ENCODE measurements at regions not wholly inside any gene's neighbourhood (a gene's known extent, or its start where the extent isn't known, plus 50 kb on each side); places are given as distances from the start of the nearest gene placed in this dataset.

- no peaks in the 10 kb centered on the region for H3K4me1 ChIP-seq
- H3K27ac ChIP-seq, result no peak overlapping the region
- no peak overlapping the region for H3K4me2 ChIP-seq
- no peak overlapping the region for H3K4me3 ChIP-seq
- 21% methylated on average over 1 of the region's 1 CpG for WGBS (ENCODE audit: missing lambda C conversion rate)
- TF ChIP-seq RAD21 (conservative IDR thresholded peaks at IDR 0.05 in 1 of 2, IDR thresholded peaks at IDR 0.05 in 1 of 2) (no peak), CHD4 (IDR thresholded peaks at IDR 0.05; ENCODE audit: borderline replicate concordance) (no peak)
- FAIRE-seq, result no peak
- no peak for DNase-seq (ENCODE audit: low read depth in 1 of 2, low spot score in 1 of 2)
- ChIA-PET POLR2A (no interaction called here), CTCF (no interaction called here)
- no peaks in the 10 kb centered on the region; the same call in 2 of the 3 replicates for H3K9me3 ChIP-seq
- no peak for ATAC-seq
Measured at GRCh38 chr11:26194881-26195280, 137.0 kb upstream of the ANO3 start.

- Histone ChIP-seq H3K9me3 (no peaks in the 10 kb centered on the region; the same call in 2 of the 3 replicates), H3K27ac (no peak overlapping the region), H3K4me2 (no peak overlapping the region), H3K4me1 (peaks cover 6% of the 10 kb centered on the region; the same call in 1 of the 3 replicates), H3K4me3 (no peak overlapping the region)
- CTCF ChIA-PET, result no interaction called here
- ATAC-seq, result no peak
- no peak for FAIRE-seq
- no peak for TF ChIP-seq FOSB (CRISPR knock-in tag; IDR thresholded peaks at IDR 0.05)
- no peak for TF ChIP-seq NPAS2 (CRISPR knock-in tag; IDR thresholded peaks at IDR 0.05; ENCODE audit: borderline replicate concordance)
- TF ChIP-seq RCOR1 (IDR thresholded peaks at IDR 0.05; ENCODE audit: low read depth, low read length), result no peak
- TF ChIP-seq MAFK (IDR thresholded peaks at IDR 0.05; ENCODE audit: partially characterized antibody), result no peak
- TF ChIP-seq SREBF2 (IDR thresholded peaks at IDR 0.05), result no peak
- no peak for TF ChIP-seq ESRRA (IDR thresholded peaks at IDR 0.05; ENCODE audit: borderline replicate concordance, low read length)
- no peak for TF ChIP-seq RAD21 (conservative IDR thresholded peaks at IDR 0.05 in 1 of 2, IDR thresholded peaks at IDR 0.05 in 1 of 2)
- 73% methylated on average over 4 of the region's 4 CpGs for WGBS (ENCODE audit: missing lambda C conversion rate)
- DNase-seq (ENCODE audit: low read depth in 1 of 2, low spot score in 1 of 2), result no peak
- POLR2A ChIA-PET, result no interaction called here
Measured at GRCh38 chr11:26198532-26199096, 133.3 kb upstream of the ANO3 start.

- WGBS (ENCODE audit: missing lambda C conversion rate), result 48% methylated on average over 4 of the region's 4 CpGs
- no peak for ATAC-seq
- POLR2A ChIA-PET, result no interaction called here
Measured at GRCh38 chr11:26199331-26200095, 132.4 kb upstream of the ANO3 start.

More at GRCh38 chr11:26199331-26200095, 132.4 kb upstream of the ANO3 start:
- Histone ChIP-seq H3K4me3 (no peak overlapping the region), H3K4me2 (no peak overlapping the region), H3K27ac (no peak overlapping the region), H3K4me1 (peaks cover 6% of the 10 kb centered on the region; the same call in 1 of the 3 replicates), H3K9me3 (no peaks in the 10 kb centered on the region; the same call in 2 of the 3 replicates)
- DNase-seq (ENCODE audit: low read depth in 1 of 2, low spot score in 1 of 2) (no peak), FAIRE-seq (no peak)
- CTCF ChIA-PET, result no interaction called here
- no peak for TF ChIP-seq USF2 (IDR thresholded peaks at IDR 0.05)
- no peak for TF ChIP-seq POLR2A (IDR thresholded peaks at IDR 0.05; ENCODE audit: low read length)
- TF ChIP-seq ZSCAN20 (CRISPR knock-in tag; IDR thresholded peaks at IDR 0.05), result no peak
- TF ChIP-seq, protein P1, sequence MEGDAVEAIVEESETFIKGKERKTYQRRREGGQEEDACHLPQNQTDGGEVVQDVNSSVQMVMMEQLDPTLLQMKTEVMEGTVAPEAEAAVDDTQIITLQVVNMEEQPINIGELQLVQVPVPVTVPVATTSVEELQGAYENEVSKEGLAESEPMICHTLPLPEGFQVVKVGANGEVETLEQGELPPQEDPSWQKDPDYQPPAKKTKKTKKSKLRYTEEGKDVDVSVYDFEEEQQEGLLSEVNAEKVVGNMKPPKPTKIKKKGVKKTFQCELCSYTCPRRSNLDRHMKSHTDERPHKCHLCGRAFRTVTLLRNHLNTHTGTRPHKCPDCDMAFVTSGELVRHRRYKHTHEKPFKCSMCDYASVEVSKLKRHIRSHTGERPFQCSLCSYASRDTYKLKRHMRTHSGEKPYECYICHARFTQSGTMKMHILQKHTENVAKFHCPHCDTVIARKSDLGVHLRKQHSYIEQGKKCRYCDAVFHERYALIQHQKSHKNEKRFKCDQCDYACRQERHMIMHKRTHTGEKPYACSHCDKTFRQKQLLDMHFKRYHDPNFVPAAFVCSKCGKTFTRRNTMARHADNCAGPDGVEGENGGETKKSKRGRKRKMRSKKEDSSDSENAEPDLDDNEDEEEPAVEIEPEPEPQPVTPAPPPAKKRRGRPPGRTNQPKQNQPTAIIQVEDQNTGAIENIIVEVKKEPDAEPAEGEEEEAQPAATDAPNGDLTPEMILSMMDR (IDR thresholded peaks at IDR 0.05), result no peak
- TF ChIP-seq, protein P2, sequence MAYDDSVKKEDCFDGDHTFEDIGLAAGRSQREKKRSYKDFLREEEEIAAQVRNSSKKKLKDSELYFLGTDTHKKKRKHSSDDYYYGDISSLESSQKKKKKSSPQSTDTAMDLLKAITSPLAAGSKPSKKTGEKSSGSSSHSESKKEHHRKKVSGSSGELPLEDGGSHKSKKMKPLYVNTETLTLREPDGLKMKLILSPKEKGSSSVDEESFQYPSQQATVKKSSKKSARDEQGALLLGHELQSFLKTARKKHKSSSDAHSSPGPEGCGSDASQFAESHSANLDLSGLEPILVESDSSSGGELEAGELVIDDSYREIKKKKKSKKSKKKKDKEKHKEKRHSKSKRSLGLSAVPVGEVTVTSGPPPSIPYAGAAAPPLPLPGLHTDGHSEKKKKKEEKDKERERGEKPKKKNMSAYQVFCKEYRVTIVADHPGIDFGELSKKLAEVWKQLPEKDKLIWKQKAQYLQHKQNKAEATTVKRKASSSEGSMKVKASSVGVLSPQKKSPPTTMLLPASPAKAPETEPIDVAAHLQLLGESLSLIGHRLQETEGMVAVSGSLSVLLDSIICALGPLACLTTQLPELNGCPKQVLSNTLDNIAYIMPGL (CRISPR knock-in tag; IDR thresholded peaks at IDR 0.05; ENCODE audit: borderline replicate concordance), result no peak
- no peak for TF ChIP-seq RAD21 (conservative IDR thresholded peaks at IDR 0.05 in 1 of 2, IDR thresholded peaks at IDR 0.05 in 1 of 2)
- no peak for TF ChIP-seq NPAS2 (CRISPR knock-in tag; IDR thresholded peaks at IDR 0.05; ENCODE audit: borderline replicate concordance)
- TF ChIP-seq MAX (IDR thresholded peaks at IDR 0.05), result no peak
- no peak for TF ChIP-seq EP300 (IDR thresholded peaks at IDR 0.05)
- TF ChIP-seq, protein P3, sequence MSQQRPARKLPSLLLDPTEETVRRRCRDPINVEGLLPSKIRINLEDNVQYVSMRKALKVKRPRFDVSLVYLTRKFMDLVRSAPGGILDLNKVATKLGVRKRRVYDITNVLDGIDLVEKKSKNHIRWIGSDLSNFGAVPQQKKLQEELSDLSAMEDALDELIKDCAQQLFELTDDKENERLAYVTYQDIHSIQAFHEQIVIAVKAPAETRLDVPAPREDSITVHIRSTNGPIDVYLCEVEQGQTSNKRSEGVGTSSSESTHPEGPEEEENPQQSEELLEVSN (IDR thresholded peaks at IDR 0.05; ENCODE audit: borderline replicate concordance, low read depth), result no peak
- no peak for TF ChIP-seq HDAC2 (IDR thresholded peaks at IDR 0.05)
- no peak for TF ChIP-seq MYC (IDR thresholded peaks at IDR 0.05; ENCODE audit: borderline replicate concordance, low read length)
- no peak for TF ChIP-seq CHD2 (IDR thresholded peaks at IDR 0.05; ENCODE audit: low read length, partially characterized antibody)
- no peak for TF ChIP-seq ZNF302 (CRISPR knock-in tag; IDR thresholded peaks at IDR 0.05)
- TF ChIP-seq, protein P4, sequence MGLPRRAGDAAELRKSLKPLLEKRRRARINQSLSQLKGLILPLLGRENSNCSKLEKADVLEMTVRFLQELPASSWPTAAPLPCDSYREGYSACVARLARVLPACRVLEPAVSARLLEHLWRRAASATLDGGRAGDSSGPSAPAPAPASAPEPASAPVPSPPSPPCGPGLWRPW (IDR thresholded peaks at IDR 0.05), result no peak
- no peak for TF ChIP-seq HEYL (CRISPR knock-in tag; IDR thresholded peaks at IDR 0.05)
- TF ChIP-seq SMC3 (IDR thresholded peaks at IDR 0.05), result no peak
- TF ChIP-seq CHD4 (IDR thresholded peaks at IDR 0.05; ENCODE audit: borderline replicate concordance), result no peak
- no peak for TF ChIP-seq PHF8 (IDR thresholded peaks at IDR 0.05; ENCODE audit: borderline replicate concordance, low read depth)
- no peak for TF ChIP-seq NR3C1 (IDR thresholded peaks at IDR 0.05)

Measured in A549 (cell line).